HL-60 (cell line): ENCODE measurements at regions not wholly inside any gene's neighbourhood (a gene's known extent, or its start where the extent isn't known, plus 50 kb on each side); places are given as distances from the start of the nearest gene placed in this dataset.

ENCODE experiments used
- DNase-seq, 2 experiments: peaks; one replicate each; pipeline ENCODE4 v3.0.0-alpha.2; 2010 to 2020; ENCODE audit warnings: low read depth in 1 of 2, low spot score in 1 of 2
- H3K27ac ChIP-seq: fragments of 250-450 bp; sonication (Bioruptor Pico); replicated peaks from 2 replicates; pipeline ENCODE4 v1.5.1; 2020; ENCODE audit warnings: mild to moderate bottlenecking, moderate library complexity
- H3K27me3 ChIP-seq: fragments of 250-450 bp; sonication (Bioruptor Pico); 2 replicates; pipeline ENCODE4 v1.5.1; 2021; ENCODE audit warnings: mild to moderate bottlenecking, moderate library complexity; ENCODE audit not compliant: insufficient read depth, poor library complexity, severe bottlenecking
- H3K4me3 ChIP-seq: replicated peaks from 2 replicates; pipeline ENCODE4 v1.5.1; 2011; ENCODE audit warnings: mild to moderate bottlenecking, control low read depth, low read length; ENCODE audit not compliant: insufficient read depth
- CTCF ChIP-seq: IDR thresholded peaks from one replicate; pipeline ENCODE4 v1.5.1; 2011; ENCODE audit warnings: low read length, control low read depth, inconsistent platforms; ENCODE audit not compliant: insufficient read depth
- GABPA ChIP-seq: IDR thresholded peaks from 2 replicates; pipeline ENCODE4 v1.6.1; 2012; ENCODE audit warnings: low read depth
- POLR2AphosphoS5 ChIP-seq: IDR thresholded peaks from 2 replicates; pipeline ENCODE4 v1.6.1; 2012; ENCODE audit warnings: low read depth
- REST ChIP-seq: IDR thresholded peaks from 2 replicates; pipeline ENCODE4 v1.6.1; 2012; ENCODE audit warnings: low read depth; ENCODE audit not compliant: insufficient replicate concordance
- SPI1 ChIP-seq: IDR thresholded peaks from 2 replicates; pipeline ENCODE4 v1.6.1; 2012; ENCODE audit warnings: low read depth, mild to moderate bottlenecking, borderline replicate concordance

- TF ChIP-seq POLR2AphosphoS5 (no peak), GABPA (no peak), REST (no peak), CTCF (no peak), SPI1 (no peak)
- no peak overlapping the region for H3K27ac ChIP-seq
- H3K27me3 ChIP-seq, result no peaks in the 10 kb centered on the region
- DNase-seq, result no peak
- no peak overlapping the region for H3K4me3 ChIP-seq
Measured at GRCh38 chr2:164060031-164060430, 324.2 kb upstream of the FIGN start.

GRCh38 chr2:164055623-164056022 lies 319.8 kb upstream of the FIGN start:
- no peak for TF ChIP-seq GABPA
- TF ChIP-seq CTCF, result no peak
- TF ChIP-seq REST, result no peak
- TF ChIP-seq SPI1, result no peak
- TF ChIP-seq POLR2AphosphoS5, result no peak
- Histone ChIP-seq H3K27ac (no peak overlapping the region), H3K27me3 (no peaks in the 10 kb centered on the region), H3K4me3 (no peak overlapping the region)
- no peak for DNase-seq

- Histone ChIP-seq H3K27me3 (no peaks in the 10 kb centered on the region), H3K4me3 (no peak overlapping the region), H3K27ac (no peak overlapping the region)
- TF ChIP-seq SPI1 (no peak), POLR2AphosphoS5 (no peak)
- no peak for DNase-seq
Measured at GRCh38 chr2:164054651-164055050, 318.8 kb upstream of the FIGN start.

- no peak for DNase-seq
- TF ChIP-seq CTCF, result no peak
- TF ChIP-seq GABPA, result no peak
- TF ChIP-seq REST, result no peak
- no peak for TF ChIP-seq SPI1
- TF ChIP-seq POLR2AphosphoS5, result no peak
- H3K27me3 ChIP-seq, result no peaks in the 10 kb centered on the region
- no peak overlapping the region for H3K27ac ChIP-seq
- H3K4me3 ChIP-seq, result no peak overlapping the region
Measured at GRCh38 chr2:164053021-164053420, 317.2 kb upstream of the FIGN start.
